ENCODE measurements at regions not wholly inside any gene's neighbourhood (a gene's known extent, or its start where the extent isn't known, plus 50 kb on each side); places are given as distances from the start of the nearest gene placed in this dataset.

DNA sequence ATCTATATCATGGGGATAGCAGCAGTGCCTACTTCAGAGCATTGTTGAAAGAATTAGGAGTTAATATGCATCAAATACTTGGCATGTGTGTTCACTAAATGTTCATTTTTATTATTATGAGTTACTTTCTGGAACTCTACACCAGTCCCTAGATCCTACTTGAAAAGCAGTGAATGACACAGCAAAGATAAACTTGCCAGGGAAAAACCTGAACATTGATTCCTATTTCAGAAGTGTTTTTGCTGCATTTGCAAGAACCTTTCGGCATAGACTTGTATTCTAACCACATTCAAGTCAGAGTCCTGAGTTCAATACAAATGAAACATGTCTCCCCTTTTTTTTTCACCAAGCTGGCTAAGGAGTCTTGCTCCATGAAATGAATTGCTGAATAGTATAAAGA lies 187.4 kb upstream of the TAB2 start:
- Histone ChIP-seq H3K36me3 (ENCODE audit: insufficient read depth, low read length) (no peaks in the 10 kb centered on the region), H3K4me2 (ENCODE audit: insufficient read depth, low read length) (peak overlapping the region; percentile 35), H3K79me2 (ENCODE audit: insufficient read depth, low read length) (no peaks in the 10 kb centered on the region), H3K27ac (ENCODE audit: low read depth, low read length) (no peak overlapping the region), H3K9me3 (ENCODE audit: low read depth, low read length) (no peaks in the 10 kb centered on the region), H4K20me1 (ENCODE audit: insufficient read depth, low read length) (no peaks in the 10 kb centered on the region), H3K4me3 (ENCODE audit: insufficient read depth, low read length) (no peak overlapping the region), H3K27me3 (ENCODE audit: insufficient read depth, low read length) (peaks cover 12% of the 10 kb centered on the region), H3K4me1 (ENCODE audit: insufficient read depth, low read length) (peaks cover 23% of the 10 kb centered on the region), H2AFZ (ENCODE audit: low read length) (no peak overlapping the region)
- no peak for DNase-seq (ENCODE audit: insufficient read length, low spot score, missing footprints)
- TF ChIP-seq, protein P1, sequence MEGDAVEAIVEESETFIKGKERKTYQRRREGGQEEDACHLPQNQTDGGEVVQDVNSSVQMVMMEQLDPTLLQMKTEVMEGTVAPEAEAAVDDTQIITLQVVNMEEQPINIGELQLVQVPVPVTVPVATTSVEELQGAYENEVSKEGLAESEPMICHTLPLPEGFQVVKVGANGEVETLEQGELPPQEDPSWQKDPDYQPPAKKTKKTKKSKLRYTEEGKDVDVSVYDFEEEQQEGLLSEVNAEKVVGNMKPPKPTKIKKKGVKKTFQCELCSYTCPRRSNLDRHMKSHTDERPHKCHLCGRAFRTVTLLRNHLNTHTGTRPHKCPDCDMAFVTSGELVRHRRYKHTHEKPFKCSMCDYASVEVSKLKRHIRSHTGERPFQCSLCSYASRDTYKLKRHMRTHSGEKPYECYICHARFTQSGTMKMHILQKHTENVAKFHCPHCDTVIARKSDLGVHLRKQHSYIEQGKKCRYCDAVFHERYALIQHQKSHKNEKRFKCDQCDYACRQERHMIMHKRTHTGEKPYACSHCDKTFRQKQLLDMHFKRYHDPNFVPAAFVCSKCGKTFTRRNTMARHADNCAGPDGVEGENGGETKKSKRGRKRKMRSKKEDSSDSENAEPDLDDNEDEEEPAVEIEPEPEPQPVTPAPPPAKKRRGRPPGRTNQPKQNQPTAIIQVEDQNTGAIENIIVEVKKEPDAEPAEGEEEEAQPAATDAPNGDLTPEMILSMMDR (IDR thresholded peaks at IDR 0.05; ENCODE audit: extremely low read depth, low read depth, low read length) = no peak

DNA sequence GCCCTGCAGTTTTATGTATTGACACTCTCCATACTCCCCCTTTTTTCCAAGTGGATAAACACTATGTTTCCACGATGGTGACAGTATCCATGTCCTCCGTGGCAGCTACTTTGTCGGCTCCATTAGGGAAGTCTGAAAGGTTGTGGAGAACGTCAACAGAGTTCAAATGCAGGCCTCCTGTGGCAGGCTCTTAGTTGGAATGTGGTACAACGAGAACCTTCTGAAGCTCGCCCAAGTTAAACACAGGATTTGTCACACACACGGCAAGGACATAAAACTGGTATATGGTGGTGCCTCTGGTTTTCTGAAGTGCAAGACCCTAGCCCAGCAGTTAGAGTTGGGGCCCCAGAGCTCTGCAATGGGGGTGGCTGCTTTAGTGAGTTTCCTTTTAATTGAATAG lies 187.0 kb upstream of the TAB2 start:
- DNase-seq (ENCODE audit: insufficient read length, low spot score, missing footprints) = no peak
- Histone ChIP-seq H4K20me1 (ENCODE audit: insufficient read depth, low read length) (no peaks in the 10 kb centered on the region), H2AFZ (ENCODE audit: low read length) (no peak overlapping the region), H3K4me2 (ENCODE audit: insufficient read depth, low read length) (peak overlapping the region; percentile 35), H3K27me3 (ENCODE audit: insufficient read depth, low read length) (peaks cover 12% of the 10 kb centered on the region), H3K79me2 (ENCODE audit: insufficient read depth, low read length) (no peaks in the 10 kb centered on the region), H3K36me3 (ENCODE audit: insufficient read depth, low read length) (no peaks in the 10 kb centered on the region), H3K4me1 (ENCODE audit: insufficient read depth, low read length) (peaks cover 23% of the 10 kb centered on the region), H3K27ac (ENCODE audit: low read depth, low read length) (no peak overlapping the region), H3K4me3 (ENCODE audit: insufficient read depth, low read length) (no peak overlapping the region), H3K9me3 (ENCODE audit: low read depth, low read length) (no peaks in the 10 kb centered on the region)
- TF ChIP-seq, protein P1 (IDR thresholded peaks at IDR 0.05; ENCODE audit: extremely low read depth, low read depth, low read length) = no peak

GRCh38 chr6:149131891-149132290 lies 185.6 kb upstream of the TAB2 start:
- TF ChIP-seq, protein P1 (IDR thresholded peaks at IDR 0.05; ENCODE audit: extremely low read depth, low read depth, low read length) = no peak
- no peak overlapping the region for H3K27ac ChIP-seq (ENCODE audit: low read depth, low read length)
- peaks cover 23% of the 10 kb centered on the region for H3K4me1 ChIP-seq (ENCODE audit: insufficient read depth, low read length)
- no peak overlapping the region for H3K4me2 ChIP-seq (ENCODE audit: insufficient read depth, low read length)
- no peaks in the 10 kb centered on the region for H4K20me1 ChIP-seq (ENCODE audit: insufficient read depth, low read length)
- H3K79me2 ChIP-seq (ENCODE audit: insufficient read depth, low read length) = no peaks in the 10 kb centered on the region
- no peak overlapping the region for H2AFZ ChIP-seq (ENCODE audit: low read length)
- no peaks in the 10 kb centered on the region for H3K9me3 ChIP-seq (ENCODE audit: low read depth, low read length)
- H3K4me3 ChIP-seq (ENCODE audit: insufficient read depth, low read length) = no peak overlapping the region
- DNase-seq (ENCODE audit: insufficient read length, low spot score, missing footprints) = no peak
- no peaks in the 10 kb centered on the region for H3K36me3 ChIP-seq (ENCODE audit: insufficient read depth, low read length)
- H3K27me3 ChIP-seq (ENCODE audit: insufficient read depth, low read length) = peaks cover 12% of the 10 kb centered on the region

DNA sequence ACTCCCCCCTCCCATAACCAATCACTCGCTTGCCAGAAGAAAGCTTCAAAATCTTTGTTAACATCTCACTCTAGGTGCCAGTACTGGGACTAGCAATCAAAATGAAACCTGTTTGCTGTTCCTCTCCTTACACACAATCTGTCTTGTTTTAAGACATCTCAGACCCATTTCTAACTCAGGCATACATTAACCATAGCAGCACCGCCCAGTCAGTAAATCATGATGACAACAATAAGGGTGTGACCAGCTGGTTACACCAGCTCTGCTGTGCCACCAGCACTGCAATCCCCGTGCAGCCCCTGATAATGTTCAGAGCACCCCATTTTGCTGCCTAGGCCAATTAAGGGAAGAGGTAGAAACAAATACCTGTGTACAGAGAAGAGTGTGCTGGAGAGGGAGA lies 185.2 kb upstream of the TAB2 start:
- Histone ChIP-seq H3K4me3 (ENCODE audit: insufficient read depth, low read length) (no peak overlapping the region), H4K20me1 (ENCODE audit: insufficient read depth, low read length) (no peaks in the 10 kb centered on the region), H2AFZ (ENCODE audit: low read length) (no peak overlapping the region), H3K9me3 (ENCODE audit: low read depth, low read length) (no peaks in the 10 kb centered on the region), H3K27me3 (ENCODE audit: insufficient read depth, low read length) (peaks cover 12% of the 10 kb centered on the region), H3K4me2 (ENCODE audit: insufficient read depth, low read length) (no peak overlapping the region), H3K36me3 (ENCODE audit: insufficient read depth, low read length) (no peaks in the 10 kb centered on the region), H3K27ac (ENCODE audit: low read depth, low read length) (no peak overlapping the region), H3K4me1 (ENCODE audit: insufficient read depth, low read length) (peaks cover 19% of the 10 kb centered on the region), H3K79me2 (ENCODE audit: insufficient read depth, low read length) (no peaks in the 10 kb centered on the region)
- no peak for DNase-seq (ENCODE audit: insufficient read length, low spot score, missing footprints)
- TF ChIP-seq, protein P1 (IDR thresholded peaks at IDR 0.05; ENCODE audit: extremely low read depth, low read depth, low read length) = no peak

Data from osteoblast (primary cell).